ENCODE measurements at regions not wholly inside any gene's neighbourhood (a gene's known extent, or its start where the extent isn't known, plus 50 kb on each side); places are given as distances from the start of the nearest gene placed in this dataset.

GRCh38 chr13:54836273-54836672, 1807.7 kb downstream of the OLFM4 start:
- H3K23ac ChIP-seq (ENCODE audit: insufficient read length): no peak overlapping the region
- peak; percentile 42 for FAIRE-seq

More at GRCh38 chr13:54836273-54836672, 1807.7 kb downstream of the OLFM4 start:
- Histone ChIP-seq H3K79me1 (ENCODE audit: low read depth, low read length) (no peaks in the 10 kb centered on the region), H3K27me3 (replicated peaks in 1 of 4; ENCODE audit: control insufficient read depth in 3 of 4, extremely low read depth in 1 of 4, insufficient read depth in 3 of 4, low read length in 3 of 4) (no peaks in the 10 kb centered on the region), H3K18ac (ENCODE audit: extremely low read depth, low read length) (no peak overlapping the region), H3K4ac (replicated peaks; ENCODE audit: insufficient read length, low read depth, low read length) (no peak overlapping the region), H4K20me1 (replicated peaks in 1 of 2; ENCODE audit: control insufficient read depth in 1 of 2, insufficient read depth in 2 of 2, low read length in 2 of 2) (no peaks in the 10 kb centered on the region), H2BK20ac (ENCODE audit: low read length) (no peak overlapping the region), H3K4me2 (ENCODE audit: insufficient read depth in 1 of 2, low read depth in 2 of 2, low read length in 2 of 2) (no peak overlapping the region), H3K14ac (ENCODE audit: insufficient read length) (no peak overlapping the region), H2BK5ac (ENCODE audit: low read depth, low read length) (no peak overlapping the region), H3K4me3 (ENCODE audit: extremely low read depth in 1 of 4, insufficient read depth in 2 of 4, low read depth in 3 of 4, low read length in 4 of 4) (no peak overlapping the region), H2AK5ac (ENCODE audit: low read depth, low read length) (no peak overlapping the region), H2BK15ac (ENCODE audit: low read length) (no peak overlapping the region), H3K9ac (replicated peaks in 1 of 4; ENCODE audit: extremely low read depth in 1 of 4, low read depth in 3 of 4, low read length in 3 of 4) (no peak overlapping the region), H2AFZ (ENCODE audit: low read length) (no peak overlapping the region), H3K36me3 (ENCODE audit: control insufficient read depth in 2 of 4, insufficient read depth in 4 of 4, low read length in 3 of 4) (no peaks in the 10 kb centered on the region), H4K5ac (ENCODE audit: insufficient read length, low read depth, low read length) (no peak overlapping the region), H4K8ac (ENCODE audit: extremely low read depth, insufficient read depth, low read length) (no peak overlapping the region), H2BK120ac (replicated peaks; ENCODE audit: low read depth, low read length) (no peak overlapping the region), H2BK12ac (ENCODE audit: low read depth, low read length) (no peak overlapping the region), H3K56ac (replicated peaks; ENCODE audit: insufficient read length, low read depth, low read length) (no peak overlapping the region), H3K79me2 (ENCODE audit: control insufficient read depth in 1 of 2, insufficient read depth in 2 of 2, low read length in 2 of 2) (no peaks in the 10 kb centered on the region), H3K4me1 (replicated peaks in 1 of 4; ENCODE audit: control insufficient read depth in 3 of 4, insufficient read depth in 4 of 4, low read length in 3 of 4) (no peaks in the 10 kb centered on the region; a peak in 1 of 7 replicates), H3K9me3 (ENCODE audit: insufficient read depth in 2 of 2, low read depth in 1 of 2, low read length in 1 of 2) (no peaks in the 10 kb centered on the region), H4K91ac (replicated peaks; ENCODE audit: insufficient read length, low read length) (no peak overlapping the region), H3K27ac (ENCODE audit: low read depth, low read length) (no peak overlapping the region), H3K23me2 (ENCODE audit: low read depth, low read length) (no peaks in the 10 kb centered on the region)
- no peak for DNase-seq (ENCODE audit: low read depth in 1 of 2, low spot score in 2 of 2)
- ChIA-PET POLR2A (ENCODE audit: partially characterized antibody) (no interaction called here), CTCF (ENCODE audit: partially characterized antibody) (interaction anchor here (1.0 kb wide), 1 partner anchor 26 kb away, joined by 3 read pairs; no protein-coding TSS in a partner anchor)
- TF ChIP-seq SRF (IDR thresholded peaks at IDR 0.05; ENCODE audit: low read depth, low read length) (no peak), SUZ12 (IDR thresholded peaks at IDR 0.05; ENCODE audit: low read length) (no peak), RBBP5 (IDR thresholded peaks at IDR 0.05; ENCODE audit: borderline replicate concordance, low read depth, low read length) (no peak), RFX5 (IDR thresholded peaks at IDR 0.05; ENCODE audit: borderline replicate concordance, low read depth, low read length) (no peak), CBX5 (IDR thresholded peaks at IDR 0.05; ENCODE audit: low read depth, low read length) (no peak), CREB1 (IDR thresholded peaks at IDR 0.05) (no peak), RXRA (IDR thresholded peaks at IDR 0.05; ENCODE audit: insufficient read depth, low read depth, low read length) (no peak), CBX8 (IDR thresholded peaks at IDR 0.05; ENCODE audit: borderline replicate concordance, low read depth, low read length) (no peak), SIX5 (IDR thresholded peaks at IDR 0.05; ENCODE audit: low read depth, low read length) (no peak), MAX (IDR thresholded peaks at IDR 0.05) (no peak), POU5F1 (IDR thresholded peaks at IDR 0.05; ENCODE audit: low read depth, low read length) (no peak)
- 90% methylated on average over 4 of the region's 4 CpGs; no CpG with 5 or more reads in 1 of the 2 experiments for WGBS, 2 experiments (ENCODE audit: extremely low coverage in 1 of 2, insufficient coverage in 1 of 2, insufficient read length in 1 of 2, insufficient replicate concordance in 2 of 2, low coverage in 1 of 2, low lambda C conversion rate in 2 of 2, missing lambda C conversion rate in 1 of 2)

Measured in H1 (cell line).